UCSD-AML1 (cell line): ENCODE measurements at regions not wholly inside any gene's neighbourhood (a gene's known extent, or its start where the extent isn't known, plus 50 kb on each side); places are given as distances from the start of the nearest gene placed in this dataset.

Experiments used
- DNase-seq: peaks from one replicate; lab custom pipeline; 2025; ENCODE audit not compliant: unreplicated experiment; lab: John Stamatoyannopoulos, UW

DNA sequence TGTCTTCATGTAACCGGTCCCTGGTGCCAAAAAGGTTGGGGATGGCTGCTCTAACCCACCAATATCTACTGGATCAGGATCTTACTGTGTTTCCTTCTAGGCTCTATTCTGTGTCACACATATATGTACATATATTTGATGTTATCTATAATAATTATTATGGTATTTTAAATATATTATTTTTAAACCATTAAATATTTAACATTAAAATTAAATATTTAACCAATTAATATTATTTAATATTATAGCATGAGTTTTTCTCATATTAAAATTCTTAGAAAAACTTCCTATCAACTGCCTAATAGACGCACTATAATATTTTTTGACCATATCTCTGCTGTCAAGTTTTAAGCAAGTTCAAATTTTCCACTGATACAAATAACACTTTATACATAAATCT lies 196.9 kb upstream of the PLET1 start:
- DNase-seq, result no peak

DNA sequence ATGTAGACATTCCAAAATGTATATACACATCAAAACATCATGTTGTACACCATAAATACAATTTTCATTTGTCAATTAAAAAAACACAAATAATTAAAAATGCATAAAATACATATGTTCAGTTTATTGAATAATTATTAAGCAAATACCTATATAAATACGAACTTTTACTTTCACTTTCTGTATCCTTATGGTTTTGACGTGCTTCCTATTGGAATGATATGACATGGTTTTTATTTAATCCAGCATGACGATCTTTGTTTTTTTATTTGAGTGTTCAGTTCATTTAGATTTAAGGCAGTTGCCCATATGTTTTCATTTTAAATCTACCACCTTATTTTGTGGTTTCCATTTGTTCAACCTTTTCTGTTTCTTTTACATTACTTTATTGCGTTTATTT lies 198.3 kb upstream of the PLET1 start:
- no peak for DNase-seq

DNA sequence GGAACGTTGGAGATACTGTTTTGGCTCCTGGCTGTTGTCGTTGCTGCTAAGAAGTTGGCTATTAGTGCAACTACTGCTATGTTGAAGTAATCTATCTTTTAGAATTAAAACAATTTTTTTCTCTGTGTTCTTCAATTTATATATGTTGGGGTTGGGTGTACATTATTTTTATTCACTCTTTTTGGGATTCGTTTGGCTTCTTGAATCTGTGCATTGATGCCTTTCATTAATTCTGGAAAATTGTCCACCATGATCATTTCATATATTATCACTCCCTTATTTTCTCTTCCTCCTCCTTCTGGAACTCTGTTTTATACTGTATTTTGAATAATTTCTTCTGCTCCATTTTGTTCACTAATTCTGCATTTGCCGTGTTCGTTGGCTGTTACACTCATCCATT lies 199.5 kb upstream of the PLET1 start:
- no peak for DNase-seq

DNA sequence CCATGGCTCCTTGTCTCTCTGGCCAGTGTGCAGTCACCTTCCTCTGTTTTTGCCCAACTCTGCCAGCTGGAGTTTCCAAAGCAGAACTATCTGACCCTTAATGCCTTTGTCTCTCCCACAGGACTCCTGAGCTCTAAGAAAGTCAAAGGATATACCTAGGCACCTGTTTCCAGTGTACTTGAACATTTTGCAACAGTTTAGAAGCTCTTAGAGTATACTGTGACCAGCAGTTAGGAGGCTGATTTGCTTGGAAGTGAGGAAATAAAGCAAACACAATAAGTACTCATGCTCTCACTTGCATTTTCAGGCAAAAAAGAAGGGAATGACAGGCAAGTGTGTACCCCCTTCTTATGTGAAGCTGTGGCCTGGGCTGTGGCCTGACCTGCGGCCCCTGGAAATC lies 204.3 kb upstream of the PLET1 start:
- DNase-seq, result no peak

DNA sequence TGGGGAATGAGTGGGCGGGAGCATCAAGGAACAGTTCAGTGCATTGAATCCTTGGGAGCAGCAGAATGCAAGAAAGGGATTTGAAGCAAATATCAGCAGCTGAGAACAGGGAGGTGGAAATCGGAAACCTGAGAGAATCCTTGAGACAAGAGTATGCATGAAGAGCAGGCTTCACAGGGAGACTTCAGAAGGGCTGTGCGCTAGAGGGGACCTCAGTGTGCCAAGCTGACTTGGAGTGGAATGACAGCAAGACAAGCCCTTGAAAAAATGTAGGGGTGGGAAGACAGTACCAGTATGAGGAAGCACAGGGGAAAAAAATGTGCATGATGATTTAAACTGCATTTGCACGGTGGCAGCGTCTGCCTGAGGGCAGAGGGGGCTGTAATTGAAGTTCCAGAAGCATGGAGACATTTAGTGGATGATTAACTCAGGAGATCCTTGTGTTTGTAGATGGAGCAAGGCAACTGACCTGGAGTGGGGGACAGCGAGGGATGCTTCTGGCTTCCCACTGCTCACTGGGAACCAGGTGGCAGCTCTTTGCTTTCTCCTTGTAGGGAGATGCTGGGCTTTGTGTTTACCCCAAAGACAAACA lies 204.9 kb upstream of the PLET1 start:
- no peak for DNase-seq

DNA sequence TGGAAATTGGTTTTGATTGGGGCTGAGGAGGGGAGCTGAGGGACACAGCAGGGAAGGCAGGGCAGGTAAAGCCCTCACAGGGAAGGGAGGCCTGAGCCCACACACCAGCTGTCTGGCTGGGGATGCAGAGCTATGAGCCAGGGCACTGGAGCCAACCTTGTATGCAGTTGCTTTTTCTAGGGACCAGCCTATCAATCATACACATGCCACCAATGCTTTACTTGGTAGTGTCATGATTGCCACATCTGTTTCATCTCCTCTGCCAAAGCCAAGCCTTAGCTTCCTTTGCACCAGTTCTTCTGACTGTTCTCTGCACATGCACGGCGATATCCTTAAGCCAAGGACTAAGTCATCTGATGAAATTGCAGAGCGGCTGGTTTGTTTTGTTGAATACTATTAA lies 207.1 kb upstream of the PLET1 start:
- DNase-seq, result no peak

DNA sequence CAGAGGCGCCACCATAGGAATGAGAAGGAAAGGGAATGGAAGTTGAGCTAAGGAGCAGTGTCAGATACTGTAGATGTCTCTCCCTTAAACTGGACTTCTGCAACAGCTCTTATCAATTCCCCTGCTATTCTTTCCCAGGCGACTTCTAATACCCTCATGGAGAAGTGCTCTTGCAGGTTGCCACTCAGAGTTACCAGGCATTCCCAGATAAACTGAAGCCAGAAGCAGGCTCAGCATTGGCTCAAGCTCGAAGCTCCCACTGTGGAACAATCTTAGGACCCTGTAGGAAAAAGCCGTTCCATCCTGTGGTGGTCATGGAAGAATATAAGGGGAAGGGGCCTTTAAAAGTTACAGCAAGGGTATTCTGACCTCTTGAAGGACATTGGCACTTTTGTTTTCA lies 208.7 kb upstream of the PLET1 start:
- DNase-seq, result no peak

DNA sequence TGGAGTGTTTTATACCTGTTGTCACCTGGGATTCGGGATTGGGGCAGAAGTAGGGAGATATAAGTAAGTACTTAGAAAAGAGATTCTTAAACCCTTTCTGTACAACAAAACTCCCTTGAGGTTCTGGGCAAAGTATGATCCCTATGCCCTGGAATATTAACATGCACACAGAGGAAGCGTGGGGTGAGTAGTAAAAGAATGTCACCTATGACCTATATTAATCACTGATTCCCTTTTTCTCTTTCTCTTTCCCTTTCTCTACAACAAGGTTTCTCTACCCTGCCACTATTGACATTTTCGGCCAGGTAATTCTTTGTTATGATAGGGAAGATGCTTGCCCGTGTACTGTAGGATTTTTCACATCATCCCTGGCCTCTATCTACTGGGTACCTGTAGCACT lies 209.7 kb upstream of the PLET1 start:
- no peak for DNase-seq

DNA sequence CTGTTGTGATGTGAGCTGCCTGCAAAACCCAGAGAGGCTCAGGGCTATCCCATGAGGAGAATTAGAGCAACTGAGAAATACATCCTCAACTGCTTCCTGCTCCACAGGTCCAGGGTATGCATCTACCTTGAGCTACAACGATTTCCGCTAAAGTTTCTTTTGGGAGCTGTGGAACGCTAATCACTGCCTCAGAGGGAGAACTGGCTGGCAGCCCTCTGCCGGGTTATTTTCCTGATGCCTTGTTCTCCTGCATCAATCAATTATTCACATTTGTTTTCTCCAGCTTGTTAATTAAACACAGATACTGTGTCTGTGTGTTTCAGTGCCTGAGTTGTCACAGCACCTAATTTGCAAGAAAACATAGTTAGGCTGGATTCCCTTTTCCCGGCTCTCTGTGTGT lies 211.1 kb upstream of the PLET1 start:
- no peak for DNase-seq

DNA sequence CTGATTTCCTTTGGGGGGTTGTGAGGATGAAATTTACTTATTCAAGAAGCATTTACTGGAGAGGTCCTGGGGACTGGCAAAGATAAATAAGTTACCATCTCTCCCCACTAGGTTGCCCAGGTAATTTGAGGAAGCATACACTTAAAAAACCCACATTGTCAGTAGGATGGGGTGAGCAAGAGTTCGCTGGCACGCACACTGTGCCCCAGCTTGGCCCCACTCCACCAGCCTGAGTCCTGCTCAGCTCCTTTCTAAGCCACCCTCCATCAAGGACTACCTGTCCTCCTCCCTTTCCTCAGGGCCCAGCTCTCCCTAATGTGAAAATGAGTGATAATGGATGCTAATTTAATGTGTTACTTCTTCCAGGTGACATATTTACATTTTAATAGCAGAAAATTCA lies 216.5 kb upstream of the PLET1 start:
- DNase-seq, result no peak

DNA sequence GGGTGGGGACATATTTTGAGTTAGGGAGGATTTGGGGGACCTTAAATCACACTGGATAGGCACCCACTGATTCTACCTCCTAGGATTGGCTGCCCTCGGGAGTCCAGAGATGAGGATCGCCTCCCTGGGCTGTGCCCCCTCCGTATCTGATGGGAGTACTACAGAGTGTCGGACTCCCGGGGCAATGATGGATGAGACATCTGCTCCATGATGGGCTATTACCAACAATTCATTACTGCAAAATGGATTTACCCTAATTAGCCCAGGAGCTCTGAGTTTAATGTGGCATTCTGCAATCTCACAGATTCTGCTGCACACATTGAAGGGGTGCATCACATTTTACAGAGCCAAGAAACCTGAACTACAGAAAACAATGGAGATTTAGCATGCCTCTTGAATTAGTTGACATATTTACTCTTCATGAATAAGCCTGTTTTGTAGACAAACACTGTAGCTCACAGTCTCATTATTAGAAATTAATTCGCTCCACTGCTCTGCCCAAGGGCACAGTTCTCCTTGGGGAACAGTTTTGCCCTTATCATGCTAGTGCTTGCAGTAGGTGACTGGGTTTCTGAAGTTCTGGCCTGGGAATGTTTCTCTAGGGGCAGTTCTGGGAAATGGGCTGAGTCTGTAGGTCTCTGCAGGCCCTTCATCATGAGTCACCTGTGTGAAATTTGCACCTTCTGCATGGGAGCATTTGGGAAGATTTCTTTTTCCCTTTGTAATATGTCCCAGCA lies 217.1 kb upstream of the PLET1 start:
- no peak for DNase-seq

DNA sequence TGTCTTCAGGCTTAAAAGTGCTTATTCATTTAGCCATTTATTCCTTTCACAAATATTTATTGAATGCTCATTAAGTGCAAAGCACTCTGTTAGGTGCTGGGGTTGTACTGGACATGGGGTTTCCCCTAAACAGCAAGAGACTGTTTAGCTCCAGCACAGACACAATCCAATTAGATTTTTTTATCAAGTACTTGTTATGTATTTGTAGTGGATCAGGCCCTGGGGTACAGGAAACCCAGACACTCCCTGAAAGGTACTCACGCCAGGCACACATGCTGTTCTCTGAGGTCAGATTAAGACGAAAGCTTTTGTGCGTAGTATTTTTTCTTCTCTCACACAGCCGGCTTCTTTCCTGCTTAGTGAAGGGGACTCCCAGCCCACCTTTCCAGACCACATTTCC lies 218.1 kb upstream of the PLET1 start:
- DNase-seq, result no peak

DNA sequence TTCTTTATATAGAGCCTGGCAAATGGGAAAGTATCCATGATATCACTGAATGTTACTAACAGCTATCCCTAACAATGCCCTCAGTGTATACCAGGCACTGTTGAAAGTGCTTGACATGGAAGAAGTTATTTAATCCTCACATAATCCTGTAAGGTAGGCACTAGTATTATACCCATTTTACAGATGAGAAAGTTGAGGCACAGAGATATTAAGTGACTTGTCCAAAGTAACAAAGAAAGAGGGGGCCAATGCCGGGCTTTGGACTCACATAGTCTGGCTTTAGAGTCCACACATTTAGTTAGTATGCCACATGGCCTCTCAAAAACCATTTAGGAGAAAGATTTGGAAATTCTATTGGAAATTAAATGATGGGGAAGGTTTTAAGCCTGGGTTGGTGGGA lies 220.8 kb upstream of the PLET1 start:
- no peak for DNase-seq

DNA sequence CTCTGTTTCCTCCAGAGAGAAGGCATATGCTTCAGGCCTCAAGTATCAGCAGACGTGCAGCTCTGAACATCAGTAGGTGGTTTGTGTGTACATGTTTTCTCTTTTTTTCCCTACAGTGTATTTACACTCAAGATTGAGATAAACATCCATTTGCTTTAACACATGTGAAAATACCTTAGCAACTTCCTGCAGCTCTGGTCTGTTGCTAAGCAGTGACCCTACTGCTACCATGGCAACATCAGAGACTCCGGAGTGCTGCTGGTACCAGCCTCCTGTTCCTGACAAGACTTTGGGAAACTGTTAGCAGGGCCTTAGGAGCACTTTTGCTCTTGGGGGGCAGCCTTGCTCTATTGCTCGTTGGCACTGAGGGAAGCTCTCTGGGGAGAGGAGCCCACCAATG lies 221.2 kb upstream of the PLET1 start:
- no peak for DNase-seq

DNA sequence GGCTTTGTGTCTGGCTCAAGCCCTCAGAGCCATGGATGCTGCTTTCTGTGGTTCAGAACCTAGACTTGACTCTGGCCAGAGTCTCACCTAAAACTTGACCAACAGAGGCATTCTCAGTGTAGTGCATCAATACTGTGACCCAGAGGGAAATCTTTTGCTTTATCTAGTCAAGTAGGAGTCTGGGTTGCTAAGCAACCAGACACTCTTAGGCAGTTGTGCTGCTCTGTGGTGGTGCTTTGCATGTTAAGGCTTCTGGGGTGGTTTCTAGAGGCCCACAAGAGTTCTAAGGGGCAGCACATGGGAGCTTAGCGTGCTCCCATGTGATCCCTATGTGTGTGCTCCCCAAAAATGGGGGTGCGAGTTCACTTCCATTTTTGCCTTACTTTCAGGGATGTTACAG lies 224.6 kb upstream of the PLET1 start:
- DNase-seq, result no peak

DNA sequence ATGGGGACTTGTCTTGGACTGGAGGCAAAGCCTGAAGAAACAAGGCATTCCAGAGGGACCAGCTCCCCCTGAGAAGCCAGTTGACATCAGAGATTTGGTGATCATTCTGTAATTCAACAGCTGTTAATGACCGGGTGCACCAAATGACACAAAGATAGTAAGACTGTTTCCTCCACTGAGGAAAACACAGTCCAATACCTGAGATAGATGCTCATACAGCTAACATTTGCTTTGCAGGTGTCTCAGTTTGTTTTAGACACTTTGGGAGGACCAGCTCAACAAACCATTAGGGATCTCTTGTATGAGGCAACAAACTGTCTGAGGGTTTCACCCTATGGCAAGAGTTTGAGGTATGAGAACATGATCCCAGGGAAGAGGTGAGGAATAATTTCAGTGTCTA lies 237.2 kb upstream of the PLET1 start:
- DNase-seq, result no peak

DNA sequence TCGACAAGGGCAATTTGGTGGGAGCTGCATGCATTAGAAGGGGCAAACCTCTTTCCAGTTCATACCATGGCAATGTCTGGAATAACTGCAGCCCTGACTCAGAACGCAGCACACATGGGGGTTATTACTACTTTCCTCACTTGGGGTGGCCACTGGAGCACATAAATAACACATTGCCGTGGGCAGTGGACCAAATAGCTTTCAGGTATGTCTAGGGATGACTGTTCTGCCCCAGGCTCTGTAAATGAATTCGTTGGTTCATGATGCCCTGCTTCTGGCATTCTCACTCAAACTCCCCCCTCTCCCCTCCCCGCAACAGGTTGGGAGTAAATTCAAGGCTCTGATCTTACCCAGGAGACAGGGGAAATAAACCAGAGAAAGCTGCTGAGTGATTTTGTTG lies 238.0 kb upstream of the PLET1 start:
- DNase-seq, result no peak

DNA sequence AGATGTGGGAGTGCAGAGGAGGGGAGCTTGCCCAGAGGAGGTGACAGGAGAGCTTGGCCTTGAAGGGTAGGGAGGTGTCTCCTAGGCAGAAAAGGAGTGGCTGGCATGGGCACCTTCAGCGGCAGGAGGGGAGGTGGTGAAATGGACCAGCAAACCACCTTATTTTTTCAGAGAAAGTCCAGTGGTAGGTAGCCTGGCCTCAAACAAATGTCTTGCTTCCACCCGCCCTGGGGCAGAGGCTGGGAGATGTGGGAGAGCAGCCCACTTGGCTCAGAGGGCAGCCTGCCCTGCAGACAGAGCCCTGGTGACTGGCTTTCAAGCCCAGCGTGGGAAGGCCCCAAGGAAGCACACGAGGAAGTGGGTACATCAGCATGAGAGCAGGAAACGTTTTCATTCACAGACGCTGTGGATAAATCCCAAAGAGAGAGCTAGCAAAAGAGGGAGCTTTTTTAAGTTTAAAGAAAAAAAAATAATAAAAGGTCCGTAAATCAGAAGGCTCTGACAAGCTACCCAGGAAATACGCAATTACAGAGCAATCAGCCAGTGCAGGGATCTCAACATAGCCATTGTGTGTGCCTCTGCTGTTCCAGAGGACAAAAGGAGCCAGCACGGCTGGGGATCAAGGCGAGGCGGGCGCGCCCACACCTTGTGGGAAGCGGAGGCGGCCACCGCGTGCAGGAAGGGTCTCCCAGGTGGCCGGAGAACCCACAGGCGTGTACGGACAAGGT lies 238.7 kb upstream of the PLET1 start:
- DNase-seq, result peak; percentile 36

DNA sequence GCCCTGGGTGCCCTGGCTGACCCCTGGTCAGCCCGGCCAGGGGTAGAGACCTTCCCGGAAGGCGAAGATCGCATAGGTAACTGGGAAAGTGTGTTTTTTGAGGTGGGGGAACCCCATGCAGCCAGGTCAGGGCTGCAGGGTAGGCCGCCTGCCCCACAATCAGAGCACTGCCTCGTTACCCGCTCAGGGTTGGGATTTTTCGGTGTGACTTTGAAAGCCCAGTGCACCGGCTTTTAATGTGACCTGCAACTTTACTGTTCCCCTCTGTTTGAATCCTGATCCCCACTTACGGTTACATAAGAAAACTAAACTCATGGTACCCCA lies 239.2 kb upstream of the PLET1 start:
- no peak for DNase-seq

DNA sequence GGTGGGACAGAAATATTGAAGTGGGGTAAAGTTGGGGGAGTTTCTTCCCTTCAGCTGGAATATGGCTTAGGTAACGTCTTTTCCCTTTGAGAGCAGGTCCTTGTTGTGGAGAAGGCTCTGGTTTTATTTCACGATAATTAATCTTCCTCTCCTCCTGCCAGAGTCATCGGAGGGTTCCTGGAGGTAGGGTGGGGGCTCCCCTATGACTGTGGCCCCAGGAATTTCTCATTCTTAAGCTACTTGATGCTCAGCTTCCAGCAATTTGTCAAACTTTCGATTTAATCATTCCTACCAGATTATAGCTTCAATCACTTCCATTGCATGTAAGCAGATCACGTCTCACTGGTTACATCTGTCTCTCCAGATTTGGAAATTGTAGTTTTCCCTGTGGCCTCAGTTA lies 242.8 kb upstream of the PLET1 start:
- no peak for DNase-seq

DNA sequence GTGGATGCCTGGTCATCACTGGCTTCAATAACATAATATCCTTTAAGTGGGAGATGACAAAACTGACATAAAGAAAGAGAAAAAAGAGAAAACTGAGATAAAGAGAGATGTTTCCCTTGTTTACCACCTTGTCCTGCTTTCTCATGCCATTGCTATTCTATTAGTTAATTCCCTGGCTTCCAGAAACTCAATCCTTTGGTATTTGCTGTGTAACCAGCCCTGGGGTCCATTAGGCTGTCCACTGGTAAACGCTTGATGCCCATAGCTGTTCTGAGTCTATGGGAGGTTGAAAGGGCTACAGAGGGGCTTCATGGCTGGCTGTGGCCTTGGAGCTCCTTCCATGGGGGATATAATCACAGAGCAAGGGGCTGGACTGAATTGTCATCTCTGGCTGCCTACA lies 243.4 kb upstream of the PLET1 start:
- DNase-seq, result no peak

DNA sequence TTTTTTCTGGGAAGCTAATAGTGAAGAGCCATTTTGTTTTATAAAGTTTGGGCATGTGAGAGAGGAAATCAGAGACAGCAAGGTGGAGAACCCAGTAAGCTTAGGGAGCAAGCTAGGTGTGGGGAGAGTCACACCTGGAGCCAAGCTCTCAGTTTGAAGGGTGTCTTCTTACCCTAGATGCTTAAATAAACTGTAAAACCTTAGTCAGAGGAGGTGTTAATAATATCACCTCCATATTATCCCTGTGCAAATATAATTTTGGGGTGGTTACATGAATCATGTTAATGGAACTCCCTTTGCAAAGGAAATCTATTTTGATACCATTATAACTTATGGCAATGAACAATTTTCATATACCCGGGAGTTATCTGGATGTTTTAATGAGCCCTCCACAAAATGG lies 246.2 kb upstream of the PLET1 start:
- DNase-seq, result no peak

DNA sequence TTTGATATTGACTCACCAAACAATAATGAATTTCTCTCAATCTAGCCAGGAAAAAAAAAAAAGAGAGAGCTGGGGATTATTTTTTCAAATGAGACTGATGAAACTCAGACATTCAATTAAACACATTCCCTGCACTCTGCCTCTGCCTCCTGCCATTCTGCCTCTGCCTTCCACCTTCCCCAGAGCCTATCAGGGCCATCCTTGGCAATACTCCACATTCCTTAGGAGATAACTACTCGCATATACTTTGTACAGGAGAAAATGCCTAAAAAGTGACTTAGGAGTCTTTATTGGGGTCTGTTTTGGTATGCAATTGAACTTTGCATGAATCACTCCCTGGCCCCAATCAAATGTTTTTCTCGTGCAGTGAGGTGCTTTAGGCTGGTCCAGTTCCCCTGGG lies 246.6 kb upstream of the PLET1 start:
- no peak for DNase-seq
